Astrocyte (in vitro differentiated cells and primary cell): ENCODE measurements at regions not wholly inside any gene's neighbourhood (a gene's known extent, or its start where the extent isn't known, plus 50 kb on each side); places are given as distances from the start of the nearest gene placed in this dataset.

Experiments used
- DNase-seq: peaks from one replicate; pipeline ENCODE4 v3.0.0-alpha.2; 2010; ENCODE audit warnings: low read depth
- FAIRE-seq: peaks from 2 replicates; lab custom pipeline; 2011; peaks lifted over from hg19 to GRCh38; lab: Jason Lieb, UNC
- H2AFZ ChIP-seq: 2 replicates; pipeline ENCODE4 v1.6.0; 2012; ENCODE audit warnings: low read depth, low read length, inconsistent platforms
- H3K27ac ChIP-seq: 2 replicates; pipeline ENCODE4 v1.5.1; 2011; ENCODE audit warnings: low read depth, low read length, inconsistent platforms
- H3K27me3 ChIP-seq: 2 replicates; pipeline ENCODE4 v1.6.0; 2011; ENCODE audit warnings: low read length, inconsistent platforms; ENCODE audit not compliant: insufficient read depth
- H3K36me3 ChIP-seq: 2 replicates; pipeline ENCODE4 v1.5.1; 2011; ENCODE audit warnings: low read length, inconsistent platforms; ENCODE audit not compliant: insufficient read depth
- H3K4me1 ChIP-seq: 2 replicates; pipeline ENCODE4 v1.5.1; 2011; ENCODE audit warnings: low read length, inconsistent platforms; ENCODE audit not compliant: insufficient read depth
- H3K4me2 ChIP-seq: 2 replicates; pipeline ENCODE4 v1.6.0; 2012; ENCODE audit warnings: low read length, inconsistent platforms
- H3K4me3 ChIP-seq: 2 replicates; pipeline ENCODE4 v1.5.1; 2011; ENCODE audit warnings: low read depth, mild to moderate bottlenecking, low read length, inconsistent platforms; ENCODE audit not compliant: insufficient read depth
- H3K79me2 ChIP-seq: 2 replicates; pipeline ENCODE4 v1.6.0; 2012; ENCODE audit warnings: mild to moderate bottlenecking, low read length, inconsistent platforms; ENCODE audit not compliant: insufficient read depth
- H3K9ac ChIP-seq: 2 replicates; pipeline ENCODE4 v1.6.0; 2012; ENCODE audit warnings: mild to moderate bottlenecking, low read length, inconsistent platforms
- H3K9me3 ChIP-seq: 2 replicates; pipeline ENCODE4 v1.5.1; 2012; ENCODE audit warnings: low read depth, mild to moderate bottlenecking, low read length, inconsistent platforms; ENCODE audit not compliant: insufficient read depth
- H4K20me1 ChIP-seq: 2 replicates; pipeline ENCODE4 v1.6.0; 2012; ENCODE audit warnings: low read length, inconsistent platforms; ENCODE audit not compliant: insufficient read depth
- H3K27ac Mint-ChIP-seq: one replicate; pipeline ENCODE4 v1.8.0; 2021; ENCODE audit warnings: mild to moderate bottlenecking, mixed read lengths; ENCODE audit not compliant: unreplicated experiment
- H3K27me3 Mint-ChIP-seq: one replicate; pipeline ENCODE4 v1.8.0; 2021; ENCODE audit warnings: low read depth, mixed read lengths; ENCODE audit not compliant: unreplicated experiment
- H3K36me3 Mint-ChIP-seq: one replicate; pipeline ENCODE4 v1.8.0; 2021; ENCODE audit warnings: low read depth, mixed read lengths; ENCODE audit not compliant: unreplicated experiment
- H3K4me1 Mint-ChIP-seq: one replicate; pipeline ENCODE4 v1.8.0; 2021; ENCODE audit warnings: low read depth, mixed read lengths; ENCODE audit not compliant: unreplicated experiment
- H3K4me3 Mint-ChIP-seq: one replicate; pipeline ENCODE4 v1.8.0; 2021; ENCODE audit warnings: mild to moderate bottlenecking, moderate library complexity, mixed read lengths; ENCODE audit not compliant: unreplicated experiment
- H3K9me3 Mint-ChIP-seq: one replicate; pipeline ENCODE4 v1.8.0; 2021; ENCODE audit warnings: mild to moderate bottlenecking, mixed read lengths; ENCODE audit not compliant: unreplicated experiment
- EZH2 ChIP-seq: IDR thresholded peaks from 2 replicates; pipeline ENCODE4 v1.6.1; 2012; ENCODE audit warnings: mild to moderate bottlenecking, low read length, inconsistent platforms; ENCODE audit not compliant: insufficient read depth
- TF ChIP-seq, protein P1 (sequence below): IDR thresholded peaks from 2 replicates; pipeline ENCODE4 v1.5.1; 2011; ENCODE audit warnings: low read depth, mild to moderate bottlenecking, inconsistent platforms, low read length, moderate library complexity; ENCODE audit not compliant: insufficient read depth

DNA sequence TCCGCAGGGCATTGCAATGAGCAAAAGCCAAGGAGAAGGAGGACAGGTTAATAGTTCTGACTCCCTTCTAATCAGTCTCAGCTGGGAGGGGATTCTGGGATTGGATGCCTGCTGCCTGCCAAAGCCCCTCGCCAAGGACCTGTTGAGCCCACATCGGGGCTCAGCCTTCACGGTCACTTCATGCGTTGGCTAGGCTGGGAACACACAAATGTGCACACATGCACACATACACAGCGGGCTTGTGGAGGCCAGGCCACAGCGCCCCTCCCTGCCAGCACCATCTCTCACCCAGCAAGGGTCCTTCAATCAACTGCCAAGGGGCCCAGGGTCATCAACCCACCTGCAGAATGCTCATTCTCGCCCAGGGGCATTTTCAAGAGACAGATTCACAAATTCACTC lies 113.9 kb downstream of the C5orf15 start:
- no peak overlapping the region for H3K4me3 Mint-ChIP-seq
- H3K4me1 ChIP-seq: no peaks in the 10 kb centered on the region
- H3K9ac ChIP-seq: no peak overlapping the region
- no peaks in the 10 kb centered on the region for H4K20me1 ChIP-seq
- H3K36me3 Mint-ChIP-seq: peaks cover 3% of the 10 kb centered on the region
- H3K27me3 Mint-ChIP-seq: peaks cover 19% of the 10 kb centered on the region
- H2AFZ ChIP-seq: no peak overlapping the region
- H3K27ac Mint-ChIP-seq: no peak overlapping the region
- H3K27ac ChIP-seq: no peak overlapping the region
- no peaks in the 10 kb centered on the region for H3K79me2 ChIP-seq
- H3K4me1 Mint-ChIP-seq: no peaks in the 10 kb centered on the region
- peaks cover 21% of the 10 kb centered on the region for H3K27me3 ChIP-seq
- no peak overlapping the region for H3K4me3 ChIP-seq
- TF ChIP-seq, protein P1, sequence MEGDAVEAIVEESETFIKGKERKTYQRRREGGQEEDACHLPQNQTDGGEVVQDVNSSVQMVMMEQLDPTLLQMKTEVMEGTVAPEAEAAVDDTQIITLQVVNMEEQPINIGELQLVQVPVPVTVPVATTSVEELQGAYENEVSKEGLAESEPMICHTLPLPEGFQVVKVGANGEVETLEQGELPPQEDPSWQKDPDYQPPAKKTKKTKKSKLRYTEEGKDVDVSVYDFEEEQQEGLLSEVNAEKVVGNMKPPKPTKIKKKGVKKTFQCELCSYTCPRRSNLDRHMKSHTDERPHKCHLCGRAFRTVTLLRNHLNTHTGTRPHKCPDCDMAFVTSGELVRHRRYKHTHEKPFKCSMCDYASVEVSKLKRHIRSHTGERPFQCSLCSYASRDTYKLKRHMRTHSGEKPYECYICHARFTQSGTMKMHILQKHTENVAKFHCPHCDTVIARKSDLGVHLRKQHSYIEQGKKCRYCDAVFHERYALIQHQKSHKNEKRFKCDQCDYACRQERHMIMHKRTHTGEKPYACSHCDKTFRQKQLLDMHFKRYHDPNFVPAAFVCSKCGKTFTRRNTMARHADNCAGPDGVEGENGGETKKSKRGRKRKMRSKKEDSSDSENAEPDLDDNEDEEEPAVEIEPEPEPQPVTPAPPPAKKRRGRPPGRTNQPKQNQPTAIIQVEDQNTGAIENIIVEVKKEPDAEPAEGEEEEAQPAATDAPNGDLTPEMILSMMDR: no peak
- TF ChIP-seq EZH2: no peak
- H3K4me2 ChIP-seq: no peak overlapping the region
- H3K9me3 ChIP-seq: no peaks in the 10 kb centered on the region
- FAIRE-seq: no peak
- H3K9me3 Mint-ChIP-seq: peaks cover 24% of the 10 kb centered on the region
- no peaks in the 10 kb centered on the region for H3K36me3 ChIP-seq
- no peak for DNase-seq

DNA sequence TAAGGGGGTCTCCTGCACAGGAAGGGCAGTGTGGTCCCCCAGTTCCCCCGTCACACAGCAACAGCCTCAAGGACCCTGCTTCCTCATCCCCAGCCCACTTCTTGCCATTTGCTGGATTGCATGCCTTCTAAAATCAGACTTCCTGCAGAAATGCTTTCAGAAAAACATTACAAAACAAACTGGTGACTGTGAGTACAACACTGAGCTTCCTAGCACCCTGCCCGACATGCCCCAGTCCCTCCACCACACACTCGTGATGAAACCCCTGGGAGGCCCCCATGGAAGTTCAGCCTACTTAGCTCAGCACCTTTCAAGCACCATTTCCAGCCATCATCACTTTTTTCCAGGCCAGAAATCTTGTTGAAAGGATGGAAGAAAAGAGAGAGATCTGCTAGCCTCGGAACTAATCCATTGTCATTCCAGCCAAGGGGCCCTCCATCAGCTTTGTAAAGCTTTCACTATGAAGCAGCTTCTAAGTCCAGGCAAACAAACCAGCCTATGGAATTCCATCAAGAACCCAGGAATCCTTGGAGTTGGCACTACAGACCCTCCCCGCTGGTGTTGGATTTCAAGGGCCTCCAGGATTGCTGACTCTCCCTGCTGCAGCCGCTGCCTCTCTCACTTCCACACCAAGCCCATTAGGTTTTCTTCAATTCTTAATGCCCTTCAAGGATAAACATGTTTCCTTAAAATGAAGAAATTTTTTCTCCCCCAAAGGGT lies 114.6 kb downstream of the C5orf15 start:
- no peak overlapping the region for H3K27ac ChIP-seq
- H3K4me2 ChIP-seq: no peak overlapping the region
- H4K20me1 ChIP-seq: no peaks in the 10 kb centered on the region
- FAIRE-seq (no peak), DNase-seq (no peak)
- peaks cover 23% of the 10 kb centered on the region for H3K9me3 Mint-ChIP-seq
- H3K4me1 ChIP-seq: no peaks in the 10 kb centered on the region
- H3K9ac ChIP-seq: no peak overlapping the region
- no peaks in the 10 kb centered on the region for H3K79me2 ChIP-seq
- no peak overlapping the region for H2AFZ ChIP-seq
- H3K27ac Mint-ChIP-seq: no peak overlapping the region
- peaks cover 21% of the 10 kb centered on the region for H3K27me3 ChIP-seq
- no peak overlapping the region for H3K4me3 ChIP-seq
- H3K36me3 ChIP-seq: no peaks in the 10 kb centered on the region
- TF ChIP-seq EZH2: no peak
- TF ChIP-seq, protein P1: no peak
- peaks cover 25% of the 10 kb centered on the region for H3K27me3 Mint-ChIP-seq
- H3K4me3 Mint-ChIP-seq: no peak overlapping the region
- H3K4me1 Mint-ChIP-seq: no peaks in the 10 kb centered on the region
- no peaks in the 10 kb centered on the region for H3K36me3 Mint-ChIP-seq
- no peaks in the 10 kb centered on the region for H3K9me3 ChIP-seq

DNA sequence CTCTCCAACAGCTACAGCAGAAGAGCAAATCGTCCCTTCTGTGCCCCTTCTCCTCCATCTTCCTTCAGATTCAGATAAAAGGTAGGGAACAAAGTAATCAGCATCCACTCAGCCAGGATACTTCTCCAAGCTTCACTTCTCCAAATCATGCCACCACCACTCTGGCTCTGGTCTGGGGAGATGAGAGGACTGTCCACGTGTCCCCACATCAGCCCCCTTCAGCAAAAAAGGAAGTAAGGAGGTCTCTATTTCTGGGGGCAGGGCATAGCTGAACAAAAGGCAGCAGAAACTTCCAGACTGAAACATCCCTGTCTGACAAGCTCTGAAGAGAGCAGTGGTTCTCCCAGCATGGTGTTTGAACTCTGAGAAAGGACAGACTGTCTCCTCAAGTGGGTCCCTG lies 116.9 kb downstream of the C5orf15 start:
- Histone ChIP-seq H3K4me2 (no peak overlapping the region), H3K27ac (no peak overlapping the region), H3K79me2 (no peaks in the 10 kb centered on the region), H3K27me3 (peaks cover 21% of the 10 kb centered on the region), H4K20me1 (no peaks in the 10 kb centered on the region), H3K4me1 (no peaks in the 10 kb centered on the region), H3K36me3 (no peaks in the 10 kb centered on the region), H3K9ac (no peak overlapping the region), H3K9me3 (no peaks in the 10 kb centered on the region), H2AFZ (no peak overlapping the region), H3K4me3 (no peak overlapping the region)
- DNase-seq (no peak), FAIRE-seq (no peak)
- Mint-ChIP-seq H3K27me3 (peaks cover 39% of the 10 kb centered on the region), H3K27ac (no peak overlapping the region), H3K36me3 (no peaks in the 10 kb centered on the region), H3K9me3 (peaks cover 22% of the 10 kb centered on the region), H3K4me3 (no peak overlapping the region), H3K4me1 (no peaks in the 10 kb centered on the region)
- TF ChIP-seq, protein P1: no peak
- TF ChIP-seq EZH2: no peak
